ENCODE measurements at regions not wholly inside any gene's neighbourhood (a gene's known extent, or its start where the extent isn't known, plus 50 kb on each side); places are given as distances from the start of the nearest gene placed in this dataset.

DNA sequence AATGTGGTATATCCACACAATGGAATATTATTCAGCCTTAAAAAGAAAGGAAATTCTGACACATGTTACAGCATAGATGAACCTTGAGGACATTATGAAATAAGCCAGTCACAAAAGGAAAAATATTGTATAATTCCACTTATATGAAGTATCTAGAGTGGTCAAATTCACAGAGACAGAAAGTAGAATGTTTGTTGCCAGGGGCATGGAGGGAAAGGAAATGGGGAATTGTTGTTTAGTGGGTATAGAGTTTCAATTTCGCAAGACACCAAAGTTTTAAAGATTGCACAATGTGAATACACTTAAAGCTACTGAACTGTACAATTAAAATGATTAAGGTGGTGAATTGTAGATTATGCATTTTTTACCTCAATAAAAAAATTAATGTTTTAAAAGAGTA lies 92.9 kb downstream of the TXNL1 start:
- Histone ChIP-seq H3K27me3 (replicated peaks in 1 of 4; ENCODE audit: control insufficient read depth in 3 of 4, extremely low read depth in 1 of 4, insufficient read depth in 3 of 4, low read length in 3 of 4) (no peaks in the 10 kb centered on the region), H3K23ac (ENCODE audit: insufficient read length) (no peak overlapping the region), H2BK20ac (ENCODE audit: low read length) (no peak overlapping the region), H3K4ac (replicated peaks; ENCODE audit: insufficient read length, low read depth, low read length) (no peak overlapping the region), H2AFZ (ENCODE audit: low read length) (no peak overlapping the region), H4K91ac (replicated peaks; ENCODE audit: insufficient read length, low read length) (no peak overlapping the region), H3K23me2 (ENCODE audit: low read depth, low read length) (no peaks in the 10 kb centered on the region; the same call in 1 of the 2 replicates), H2BK15ac (ENCODE audit: low read length) (no peak overlapping the region), H3K4me3 (ENCODE audit: extremely low read depth in 1 of 4, insufficient read depth in 2 of 4, low read depth in 3 of 4, low read length in 4 of 4) (no peak overlapping the region), H3K9me3 (ENCODE audit: insufficient read depth in 2 of 2, low read depth in 1 of 2, low read length in 1 of 2) (no peaks in the 10 kb centered on the region), H3K4me2 (ENCODE audit: insufficient read depth in 1 of 2, low read depth in 2 of 2, low read length in 2 of 2) (no peak overlapping the region), H3K14ac (ENCODE audit: insufficient read length) (no peak overlapping the region), H3K27ac (ENCODE audit: low read depth, low read length) (no peak overlapping the region), H2BK120ac (replicated peaks; ENCODE audit: low read depth, low read length) (no peak overlapping the region), H4K5ac (ENCODE audit: insufficient read length, low read depth, low read length) (no peak overlapping the region), H4K20me1 (replicated peaks in 1 of 2; ENCODE audit: control insufficient read depth in 1 of 2, insufficient read depth in 2 of 2, low read length in 2 of 2) (no peaks in the 10 kb centered on the region), H3K9ac (replicated peaks in 1 of 4; ENCODE audit: extremely low read depth in 1 of 4, low read depth in 3 of 4, low read length in 3 of 4) (no peak overlapping the region), H3K4me1 (replicated peaks in 1 of 4; ENCODE audit: control insufficient read depth in 3 of 4, insufficient read depth in 4 of 4, low read length in 3 of 4) (no peaks in the 10 kb centered on the region), H2BK12ac (ENCODE audit: low read depth, low read length) (no peak overlapping the region), H3K56ac (replicated peaks; ENCODE audit: insufficient read length, low read depth, low read length) (no peak overlapping the region), H2AK5ac (ENCODE audit: low read depth, low read length) (no peak overlapping the region), H3K79me1 (ENCODE audit: low read depth, low read length) (no peaks in the 10 kb centered on the region), H3K36me3 (ENCODE audit: control insufficient read depth in 2 of 4, insufficient read depth in 4 of 4, low read length in 3 of 4) (no peaks in the 10 kb centered on the region), H3K79me2 (ENCODE audit: control insufficient read depth in 1 of 2, insufficient read depth in 2 of 2, low read length in 2 of 2) (no peaks in the 10 kb centered on the region), H4K8ac (ENCODE audit: extremely low read depth, insufficient read depth, low read length) (no peak overlapping the region), H2BK5ac (ENCODE audit: low read depth, low read length) (no peak overlapping the region), H3K18ac (ENCODE audit: extremely low read depth, low read length) (no peak overlapping the region)
- WGBS, 2 experiments (ENCODE audit: extremely low coverage in 1 of 2, insufficient coverage in 1 of 2, insufficient read length in 1 of 2, insufficient replicate concordance in 2 of 2, low coverage in 1 of 2, low lambda C conversion rate in 2 of 2, missing lambda C conversion rate in 1 of 2), result 100% methylated on average over 1 of the region's 1 CpG; no CpG with 5 or more reads in 1 of the 2 experiments
- CTCF ChIA-PET (ENCODE audit: partially characterized antibody), result no interaction called here
- FAIRE-seq (no peak), DNase-seq (ENCODE audit: low read depth in 1 of 2, low spot score in 2 of 2) (no peak)
- POLR2A ChIA-PET (ENCODE audit: partially characterized antibody), result no interaction called here
- TF ChIP-seq CHD2 (IDR thresholded peaks at IDR 0.05; ENCODE audit: low read length) (no peak), SP1 (IDR thresholded peaks at IDR 0.05; ENCODE audit: low read depth, low read length) (no peak), CREB1 (IDR thresholded peaks at IDR 0.05) (no peak), POU5F1 (IDR thresholded peaks at IDR 0.05; ENCODE audit: low read depth, low read length) (no peak)
- TF ChIP-seq, protein P1, sequence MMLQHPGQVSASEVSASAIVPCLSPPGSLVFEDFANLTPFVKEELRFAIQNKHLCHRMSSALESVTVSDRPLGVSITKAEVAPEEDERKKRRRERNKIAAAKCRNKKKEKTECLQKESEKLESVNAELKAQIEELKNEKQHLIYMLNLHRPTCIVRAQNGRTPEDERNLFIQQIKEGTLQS (IDR thresholded peaks at IDR 0.05; ENCODE audit: insufficient read depth, low read depth, low read length), result no peak

All from H1 (cell line).